ENCODE measurements at regions not wholly inside any gene's neighbourhood (a gene's known extent, or its start where the extent isn't known, plus 50 kb on each side); places are given as distances from the start of the nearest gene placed in this dataset.
"Not testable (repeated sequence)": the region's sequence is repeated elsewhere in the genome, so short reads cannot be mapped to it uniquely, and the experiment has no call there.

- TF ChIP-seq CTCF, POLR2A (IDR thresholded peaks at IDR 0.05): not testable (repeated sequence)
Measured at GRCh38 chrX:140214518-140214917, 249.2 kb upstream of the CXorf66 start.

Measured in lower leg skin (tissue), 3 donors.